Mucosa of gallbladder (tissue), 1 donor: ENCODE measurements at regions not wholly inside any gene's neighbourhood (a gene's known extent, or its start where the extent isn't known, plus 50 kb on each side); places are given as distances from the start of the nearest gene placed in this dataset.

Experiments used
- DNase-seq: peaks from one replicate; pipeline ENCODE4 v3.0.0-alpha.2; 2020; ENCODE audit warnings: low spot score
- donor health status: DM: no; HTN: no; CAD: no.

- no peak for DNase-seq
Measured at GRCh38 chr9:10674586-10674985, 61.8 kb upstream of the PTPRD start.

- DNase-seq = no peak
Measured at GRCh38 chr9:10678010-10678409, 65.2 kb upstream of the PTPRD start.

GRCh38 chr9:10678790-10679189 is 66.0 kb upstream of the PTPRD start:
- DNase-seq = no peak

GRCh38 chr9:10686943-10687342 is 74.1 kb upstream of the PTPRD start:
- no peak for DNase-seq

- no peak for DNase-seq
Measured at GRCh38 chr9:10690546-10690945, 77.7 kb upstream of the PTPRD start.

- DNase-seq = no peak
Measured at GRCh38 chr9:10697044-10697443, 84.2 kb upstream of the PTPRD start.

- DNase-seq = no peak
Measured at GRCh38 chr9:10700291-10700690, 87.5 kb upstream of the PTPRD start.

GRCh38 chr9:10700915-10701314 is 88.1 kb upstream of the PTPRD start:
- no peak for DNase-seq

GRCh38 chr9:10701906-10702305 is 89.1 kb upstream of the PTPRD start:
- no peak for DNase-seq

- no peak for DNase-seq
Measured at GRCh38 chr9:10703139-10703538, 90.3 kb upstream of the PTPRD start.

GRCh38 chr9:10704720-10705119 is 91.9 kb upstream of the PTPRD start:
- no peak for DNase-seq

- DNase-seq = no peak
Measured at GRCh38 chr9:10705383-10705782, 92.6 kb upstream of the PTPRD start.

GRCh38 chr9:10706788-10707187 is 94.0 kb upstream of the PTPRD start:
- no peak for DNase-seq

- no peak for DNase-seq
Measured at GRCh38 chr9:10721301-10721700, 108.5 kb upstream of the PTPRD start.

- DNase-seq = no peak
Measured at GRCh38 chr9:10729213-10729612, 116.4 kb upstream of the PTPRD start.

GRCh38 chr9:10744669-10745068 is 131.9 kb upstream of the PTPRD start:
- no peak for DNase-seq

- no peak for DNase-seq
Measured at GRCh38 chr9:10753474-10753873, 140.7 kb upstream of the PTPRD start.

- DNase-seq = no peak
Measured at GRCh38 chr9:10764481-10764880, 151.7 kb upstream of the PTPRD start.

- DNase-seq = no peak
Measured at GRCh38 chr9:10773136-10773535, 160.3 kb upstream of the PTPRD start.

GRCh38 chr9:10774051-10774450 is 161.2 kb upstream of the PTPRD start:
- DNase-seq = no peak

- DNase-seq = no peak
Measured at GRCh38 chr9:10785255-10785654, 172.5 kb upstream of the PTPRD start.

GRCh38 chr9:10793306-10793705 is 180.5 kb upstream of the PTPRD start:
- no peak for DNase-seq

- DNase-seq = no peak
Measured at GRCh38 chr9:10804486-10804885, 191.7 kb upstream of the PTPRD start.

GRCh38 chr9:10806868-10807267 is 194.1 kb upstream of the PTPRD start:
- no peak for DNase-seq

GRCh38 chr9:10818206-10818605 is 205.4 kb upstream of the PTPRD start:
- no peak for DNase-seq
